ENCODE measurements at regions not wholly inside any gene's neighbourhood (a gene's known extent, or its start where the extent isn't known, plus 50 kb on each side); places are given as distances from the start of the nearest gene placed in this dataset.

DNA sequence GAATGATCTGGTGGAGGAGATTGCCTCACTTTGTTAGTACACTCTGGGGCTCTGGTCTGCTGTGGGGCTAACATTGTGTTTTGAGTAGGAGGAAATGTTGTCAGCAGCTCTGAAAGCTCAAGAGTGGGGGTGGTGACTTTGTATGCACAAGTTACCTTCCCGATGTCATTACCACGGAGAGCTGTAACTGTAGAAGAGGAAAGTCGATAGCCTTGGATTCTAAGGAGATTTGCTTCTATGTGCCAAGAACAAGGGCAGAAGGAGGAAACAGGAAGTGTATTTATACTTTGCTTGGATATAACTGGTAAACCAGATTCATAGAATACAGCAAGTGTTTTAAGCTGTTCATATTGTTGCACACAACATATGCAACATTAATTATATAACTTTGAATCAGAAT is 196.1 kb downstream of the AMY1C start:
- TF ChIP-seq, protein P1, sequence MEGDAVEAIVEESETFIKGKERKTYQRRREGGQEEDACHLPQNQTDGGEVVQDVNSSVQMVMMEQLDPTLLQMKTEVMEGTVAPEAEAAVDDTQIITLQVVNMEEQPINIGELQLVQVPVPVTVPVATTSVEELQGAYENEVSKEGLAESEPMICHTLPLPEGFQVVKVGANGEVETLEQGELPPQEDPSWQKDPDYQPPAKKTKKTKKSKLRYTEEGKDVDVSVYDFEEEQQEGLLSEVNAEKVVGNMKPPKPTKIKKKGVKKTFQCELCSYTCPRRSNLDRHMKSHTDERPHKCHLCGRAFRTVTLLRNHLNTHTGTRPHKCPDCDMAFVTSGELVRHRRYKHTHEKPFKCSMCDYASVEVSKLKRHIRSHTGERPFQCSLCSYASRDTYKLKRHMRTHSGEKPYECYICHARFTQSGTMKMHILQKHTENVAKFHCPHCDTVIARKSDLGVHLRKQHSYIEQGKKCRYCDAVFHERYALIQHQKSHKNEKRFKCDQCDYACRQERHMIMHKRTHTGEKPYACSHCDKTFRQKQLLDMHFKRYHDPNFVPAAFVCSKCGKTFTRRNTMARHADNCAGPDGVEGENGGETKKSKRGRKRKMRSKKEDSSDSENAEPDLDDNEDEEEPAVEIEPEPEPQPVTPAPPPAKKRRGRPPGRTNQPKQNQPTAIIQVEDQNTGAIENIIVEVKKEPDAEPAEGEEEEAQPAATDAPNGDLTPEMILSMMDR (IDR thresholded peaks at IDR 0.05 in 8 of 11, conservative IDR thresholded peaks at IDR 0.05 in 3 of 11) = no peak
- no peak for TF ChIP-seq POLR2A (IDR thresholded peaks at IDR 0.05)
